ENCODE measurements at regions not wholly inside any gene's neighbourhood (a gene's known extent, or its start where the extent isn't known, plus 50 kb on each side); places are given as distances from the start of the nearest gene placed in this dataset.

GRCh38 chr5:104184264-104184663 is 621.7 kb upstream of the NUDT12 start:
- Histone ChIP-seq H2AK9ac (replicated peaks; ENCODE audit: low read depth, low read length, poor library complexity) (no peak overlapping the region), H3K56ac (ENCODE audit: extremely low read depth, insufficient read depth, low read length) (no peak overlapping the region), H3K23ac (ENCODE audit: low read depth, low read length) (no peak overlapping the region), H2BK20ac (ENCODE audit: low read depth, low read length) (no peak overlapping the region), H3K18ac (ENCODE audit: low read depth, low read length) (no peak overlapping the region), H3K36me3 (ENCODE audit: control insufficient read depth, insufficient read depth, low read length) (no peaks in the 10 kb centered on the region), H3K27me3 (ENCODE audit: control insufficient read depth, insufficient read depth, low read length) (no peaks in the 10 kb centered on the region), H4K5ac (ENCODE audit: low read depth, low read length) (no peak overlapping the region), H3K4me3 (ENCODE audit: insufficient read depth, low read depth, low read length) (no peak overlapping the region), H3K27ac (ENCODE audit: insufficient read depth, low read length) (no peak overlapping the region), H3K4me1 (ENCODE audit: control insufficient read depth, insufficient read depth, low read length) (no peaks in the 10 kb centered on the region; the same call in 1 of the 2 replicates), H4K91ac (ENCODE audit: insufficient read depth, low read depth, low read length) (no peak overlapping the region), H3K4me2 (ENCODE audit: low read depth, low read length) (no peak overlapping the region), H3K9me1 (ENCODE audit: insufficient read depth, low read length) (no peaks in the 10 kb centered on the region), H2BK15ac (ENCODE audit: low read depth, low read length) (no peak overlapping the region), H3K9ac (ENCODE audit: low read depth, low read length) (no peak overlapping the region), H2BK120ac (ENCODE audit: low read depth, low read length) (no peak overlapping the region), H3K79me1 (ENCODE audit: low read depth in 1 of 2, low read length in 2 of 2) (no peaks in the 10 kb centered on the region), H3K14ac (replicated peaks; ENCODE audit: low read depth, low read length) (no peak overlapping the region), H2AK5ac (ENCODE audit: low read depth, low read length) (no peak overlapping the region), H4K20me1 (ENCODE audit: insufficient read depth, low read length) (no peaks in the 10 kb centered on the region), H3K9me3 (ENCODE audit: control insufficient read depth, insufficient read depth, low read length) (peaks cover 4% of the 10 kb centered on the region; the same call in 1 of the 2 replicates), H2AFZ (replicated peaks; ENCODE audit: low read length, poor library complexity) (no peak overlapping the region), H2BK5ac (ENCODE audit: low read depth, low read length, poor library complexity, severe bottlenecking) (no peak overlapping the region), H3K4ac (ENCODE audit: low read depth, low read length) (no peak overlapping the region), H4K8ac (ENCODE audit: low read depth in 2 of 2, low read length in 2 of 2) (no peak overlapping the region)
- WGBS, 2 experiments (ENCODE audit: extremely low coverage in 2 of 2, insufficient read length in 1 of 2) = no CpG with 5 or more reads among the region's 3 CpGs
- intact Hi-C loops (cut with micrococcal nuclease) (no loop called here), in situ Hi-C loops (cut with MboI; ENCODE audit: low sequenced_read_pairs) (no loop called here), dilution Hi-C loops (cut with HindIII; ENCODE audit: low sequenced_read_pairs, unreplicated experiment) (loop anchor here (25.0 kb wide), 1 partner anchor 597 kb away; no protein-coding TSS in a partner anchor)
- CTCF ChIA-PET = no interaction called here
- TF ChIP-seq CTCF (conservative IDR thresholded peaks at IDR 0.05; ENCODE audit: low read depth, low read length) (no peak), USF2 (IDR thresholded peaks at IDR 0.05; ENCODE audit: low read depth, low read length) (no peak), MAZ (IDR thresholded peaks at IDR 0.05; ENCODE audit: borderline replicate concordance, low read depth, low read length) (no peak), NFE2L2 (IDR thresholded peaks at IDR 0.05; ENCODE audit: low read depth, low read length) (no peak), RAD21 (IDR thresholded peaks at IDR 0.05; ENCODE audit: low read length) (no peak), ELK1 (IDR thresholded peaks at IDR 0.05; ENCODE audit: borderline replicate concordance, low read depth, low read length) (no peak), CHD1 (IDR thresholded peaks at IDR 0.05; ENCODE audit: low read depth, low read length) (no peak), FOS (IDR thresholded peaks at IDR 0.05; ENCODE audit: low read depth, low read length) (no peak), BHLHE40 (IDR thresholded peaks at IDR 0.05; ENCODE audit: low read depth, low read length) (no peak), MXI1 (IDR thresholded peaks at IDR 0.05; ENCODE audit: borderline replicate concordance, low read depth, low read length) (no peak), MAFK (IDR thresholded peaks at IDR 0.05; ENCODE audit: low read depth, low read length) (no peak), SMC3 (IDR thresholded peaks at IDR 0.05; ENCODE audit: low read depth, low read length) (no peak), CEBPB (IDR thresholded peaks at IDR 0.05; ENCODE audit: low read depth, low read length) (no peak), RCOR1 (IDR thresholded peaks at IDR 0.05; ENCODE audit: insufficient replicate concordance, low read length) (no peak)
- POLR2A ChIA-PET (ENCODE audit: unreplicated experiment) = no interaction called here
- no TSS peak for BruUV-seq (replicated peaks)
- ATAC-seq (ENCODE audit: low read depth) (no peak), DNase-seq (no peak)

Data from IMR-90 (cell line).